ENCODE measurements at regions not wholly inside any gene's neighbourhood (a gene's known extent, or its start where the extent isn't known, plus 50 kb on each side); places are given as distances from the start of the nearest gene placed in this dataset.

DNA sequence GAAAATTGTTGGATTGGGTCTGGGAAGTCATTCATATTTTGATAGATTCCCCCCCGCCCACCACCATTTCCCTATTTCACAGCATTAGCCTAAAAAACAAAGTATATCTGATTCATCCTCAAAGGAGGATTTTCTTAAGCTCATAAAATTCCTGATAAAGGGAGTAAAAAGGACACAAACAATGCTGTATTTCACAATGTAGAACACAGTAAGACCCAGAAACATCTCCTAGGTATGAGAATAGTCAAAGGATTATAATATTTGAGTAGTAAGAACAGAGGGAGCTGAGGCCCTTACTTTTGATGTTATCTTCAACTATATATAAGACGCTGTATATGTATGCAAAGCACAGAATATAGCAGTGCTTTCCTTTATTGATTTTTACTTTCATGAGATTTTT lies 225.3 kb downstream of the TGFB2 start:
- Histone ChIP-seq H2AFZ (ENCODE audit: low read length) (no peak overlapping the region), H3K36me3 (ENCODE audit: insufficient read depth, low read length) (no peaks in the 10 kb centered on the region), H3K27ac (ENCODE audit: low read depth, low read length, poor library complexity, severe bottlenecking) (no peak overlapping the region), H3K4me2 (ENCODE audit: low read length) (no peak overlapping the region), H3K4me3 (ENCODE audit: low read depth, low read length, poor library complexity, severe bottlenecking) (no peak overlapping the region), H3K4me1 (ENCODE audit: insufficient read depth, low read length, poor library complexity, severe bottlenecking) (no peaks in the 10 kb centered on the region), H3K9me2 (ENCODE audit: insufficient read depth, low read length) (no peaks in the 10 kb centered on the region), H4K20me1 (ENCODE audit: insufficient read depth, low read length) (no peaks in the 10 kb centered on the region), H3K79me2 (ENCODE audit: insufficient read depth, low read depth, low read length) (no peaks in the 10 kb centered on the region), H3K9me3 (ENCODE audit: low read length) (no peaks in the 10 kb centered on the region)
- intact Hi-C loops (cut with micrococcal nuclease; ENCODE audit: unreplicated experiment): no loop called here
- no peak for DNase-seq (ENCODE audit: low spot score)
- POLR2A ChIA-PET: no interaction called here
- CTCF ChIA-PET (ENCODE audit: unreplicated experiment): no interaction called here
- no peak for TF ChIP-seq EZH2phosphoT487 (IDR thresholded peaks at IDR 0.05; ENCODE audit: borderline replicate concordance, low read depth, low read length)
- TF ChIP-seq, protein P1, sequence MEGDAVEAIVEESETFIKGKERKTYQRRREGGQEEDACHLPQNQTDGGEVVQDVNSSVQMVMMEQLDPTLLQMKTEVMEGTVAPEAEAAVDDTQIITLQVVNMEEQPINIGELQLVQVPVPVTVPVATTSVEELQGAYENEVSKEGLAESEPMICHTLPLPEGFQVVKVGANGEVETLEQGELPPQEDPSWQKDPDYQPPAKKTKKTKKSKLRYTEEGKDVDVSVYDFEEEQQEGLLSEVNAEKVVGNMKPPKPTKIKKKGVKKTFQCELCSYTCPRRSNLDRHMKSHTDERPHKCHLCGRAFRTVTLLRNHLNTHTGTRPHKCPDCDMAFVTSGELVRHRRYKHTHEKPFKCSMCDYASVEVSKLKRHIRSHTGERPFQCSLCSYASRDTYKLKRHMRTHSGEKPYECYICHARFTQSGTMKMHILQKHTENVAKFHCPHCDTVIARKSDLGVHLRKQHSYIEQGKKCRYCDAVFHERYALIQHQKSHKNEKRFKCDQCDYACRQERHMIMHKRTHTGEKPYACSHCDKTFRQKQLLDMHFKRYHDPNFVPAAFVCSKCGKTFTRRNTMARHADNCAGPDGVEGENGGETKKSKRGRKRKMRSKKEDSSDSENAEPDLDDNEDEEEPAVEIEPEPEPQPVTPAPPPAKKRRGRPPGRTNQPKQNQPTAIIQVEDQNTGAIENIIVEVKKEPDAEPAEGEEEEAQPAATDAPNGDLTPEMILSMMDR (conservative IDR thresholded peaks at IDR 0.05; ENCODE audit: low read length): no peak
- BruUV-seq (replicated peaks): no TSS peak

DNA sequence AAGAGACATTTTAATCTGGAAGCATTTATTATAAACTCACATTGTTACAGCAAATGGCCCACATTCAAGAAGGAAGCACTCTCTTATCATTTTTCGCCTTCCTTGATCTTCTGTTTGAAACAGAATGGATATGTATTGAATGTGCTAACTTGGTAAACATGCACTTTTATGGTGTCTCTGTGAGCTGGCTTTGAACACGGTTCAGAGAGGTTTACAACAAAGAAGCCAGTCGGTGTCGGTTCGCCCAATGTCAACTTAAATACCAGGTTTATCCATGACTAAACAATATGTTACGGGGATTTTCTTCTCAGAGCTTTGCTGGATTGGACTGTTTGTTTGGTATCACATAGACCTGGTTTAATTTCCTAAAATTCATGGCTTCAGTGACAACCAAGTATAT lies 226.4 kb downstream of the TGFB2 start:
- no peaks in the 10 kb centered on the region for H3K9me3 ChIP-seq (ENCODE audit: low read length)
- no peak overlapping the region for H3K4me3 ChIP-seq (ENCODE audit: low read depth, low read length, poor library complexity, severe bottlenecking)
- TF ChIP-seq EZH2phosphoT487 (IDR thresholded peaks at IDR 0.05; ENCODE audit: borderline replicate concordance, low read depth, low read length): no peak
- TF ChIP-seq, protein P1 (conservative IDR thresholded peaks at IDR 0.05; ENCODE audit: low read length): no peak
- H3K36me3 ChIP-seq (ENCODE audit: insufficient read depth, low read length): no peaks in the 10 kb centered on the region
- no peaks in the 10 kb centered on the region for H3K4me1 ChIP-seq (ENCODE audit: insufficient read depth, low read length, poor library complexity, severe bottlenecking)
- intact Hi-C loops (cut with micrococcal nuclease; ENCODE audit: unreplicated experiment): no loop called here
- ChIA-PET POLR2A (no interaction called here), CTCF (ENCODE audit: unreplicated experiment) (no interaction called here)
- DNase-seq (ENCODE audit: low spot score): no peak
- H3K79me2 ChIP-seq (ENCODE audit: insufficient read depth, low read depth, low read length): no peaks in the 10 kb centered on the region
- no peaks in the 10 kb centered on the region for H3K9me2 ChIP-seq (ENCODE audit: insufficient read depth, low read length)
- no peak overlapping the region for H3K27ac ChIP-seq (ENCODE audit: low read depth, low read length, poor library complexity, severe bottlenecking)
- no peak overlapping the region for H2AFZ ChIP-seq (ENCODE audit: low read length)
- no peak overlapping the region for H3K4me2 ChIP-seq (ENCODE audit: low read length)
- H4K20me1 ChIP-seq (ENCODE audit: insufficient read depth, low read length): no peaks in the 10 kb centered on the region
- no TSS peak for BruUV-seq (replicated peaks)

DNA sequence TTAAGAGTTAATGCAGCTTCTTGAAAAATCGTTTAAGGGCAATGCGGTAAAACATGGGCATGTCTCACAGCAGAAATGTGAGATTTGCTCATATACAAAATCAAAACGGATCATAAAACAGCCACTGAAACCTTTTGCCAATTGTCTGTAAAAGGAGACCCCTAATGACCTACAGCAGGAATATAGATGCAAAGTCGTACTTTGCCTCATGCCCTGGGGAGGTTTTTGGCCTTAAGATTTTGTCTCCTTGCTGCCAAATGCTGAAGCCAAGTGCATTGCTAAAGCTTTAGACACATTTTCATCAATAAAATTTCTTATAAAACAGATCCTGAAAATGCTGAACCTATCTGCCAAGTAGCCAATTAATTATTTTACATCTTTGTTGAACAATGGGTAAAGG lies 226.9 kb downstream of the TGFB2 start:
- CTCF ChIA-PET (ENCODE audit: unreplicated experiment): no interaction called here
- H3K36me3 ChIP-seq (ENCODE audit: insufficient read depth, low read length): no peaks in the 10 kb centered on the region
- no peaks in the 10 kb centered on the region for H3K79me2 ChIP-seq (ENCODE audit: insufficient read depth, low read depth, low read length)
- no peak overlapping the region for H3K4me3 ChIP-seq (ENCODE audit: low read depth, low read length, poor library complexity, severe bottlenecking)
- POLR2A ChIA-PET: interaction anchor here (0.5 kb wide), 1 partner anchor 15 kb away, joined by 3 read pairs; no protein-coding TSS in a partner anchor
- H2AFZ ChIP-seq (ENCODE audit: low read length): no peak overlapping the region
- BruUV-seq (replicated peaks): no TSS peak
- intact Hi-C loops (cut with micrococcal nuclease; ENCODE audit: unreplicated experiment): no loop called here
- no peak overlapping the region for H3K27ac ChIP-seq (ENCODE audit: low read depth, low read length, poor library complexity, severe bottlenecking)
- DNase-seq (ENCODE audit: low spot score): no peak
- no peaks in the 10 kb centered on the region for H3K9me3 ChIP-seq (ENCODE audit: low read length)
- no peaks in the 10 kb centered on the region for H3K9me2 ChIP-seq (ENCODE audit: insufficient read depth, low read length)
- no peak overlapping the region for H3K4me2 ChIP-seq (ENCODE audit: low read length)
- no peaks in the 10 kb centered on the region for H4K20me1 ChIP-seq (ENCODE audit: insufficient read depth, low read length)
- TF ChIP-seq, protein P1 (conservative IDR thresholded peaks at IDR 0.05; ENCODE audit: low read length): no peak
- TF ChIP-seq EZH2phosphoT487 (IDR thresholded peaks at IDR 0.05; ENCODE audit: borderline replicate concordance, low read depth, low read length): no peak
- no peaks in the 10 kb centered on the region for H3K4me1 ChIP-seq (ENCODE audit: insufficient read depth, low read length, poor library complexity, severe bottlenecking)

Data from OCI-LY7 (cell line).